H1 (cell line): ENCODE measurements at regions not wholly inside any gene's neighbourhood (a gene's known extent, or its start where the extent isn't known, plus 50 kb on each side); places are given as distances from the start of the nearest gene placed in this dataset.

Experiments
- ASH2L ChIP-seq: fragments of 200-600, 300-600 bp; sonication (generic); IDR thresholded peaks from one replicate; pipeline ENCODE4 v1.7.1; 2017; ENCODE audit warnings: low read length
- EZH2 ChIP-seq: fragments of 200-600 bp; sonication (generic); IDR thresholded peaks from 2 replicates; pipeline ENCODE4 v1.7.1; 2012; ENCODE audit warnings: low read depth, mild to moderate bottlenecking, moderate library complexity, low read length, inconsistent platforms; ENCODE audit not compliant: severe bottlenecking
- KDM4A ChIP-seq: IDR thresholded peaks from one replicate; pipeline ENCODE4 v1.7.1; 2012; ENCODE audit warnings: low read depth, mild to moderate bottlenecking, moderate library complexity, low read length, inconsistent platforms; ENCODE audit not compliant: severe bottlenecking
- KDM5A ChIP-seq: fragments of 200-600 bp; IDR thresholded peaks from 2 replicates; pipeline ENCODE4 v1.7.1; 2012; ENCODE audit warnings: mild to moderate bottlenecking, low read length, inconsistent platforms, mixed read lengths
- MAX ChIP-seq: IDR thresholded peaks from 2 replicates; pipeline ENCODE4 v1.6.1; 2012; ENCODE audit warnings: inconsistent platforms
- SP4 ChIP-seq: IDR thresholded peaks from 2 replicates; pipeline ENCODE4 v1.6.1; 2012; ENCODE audit warnings: low read length, inconsistent platforms

DNA sequence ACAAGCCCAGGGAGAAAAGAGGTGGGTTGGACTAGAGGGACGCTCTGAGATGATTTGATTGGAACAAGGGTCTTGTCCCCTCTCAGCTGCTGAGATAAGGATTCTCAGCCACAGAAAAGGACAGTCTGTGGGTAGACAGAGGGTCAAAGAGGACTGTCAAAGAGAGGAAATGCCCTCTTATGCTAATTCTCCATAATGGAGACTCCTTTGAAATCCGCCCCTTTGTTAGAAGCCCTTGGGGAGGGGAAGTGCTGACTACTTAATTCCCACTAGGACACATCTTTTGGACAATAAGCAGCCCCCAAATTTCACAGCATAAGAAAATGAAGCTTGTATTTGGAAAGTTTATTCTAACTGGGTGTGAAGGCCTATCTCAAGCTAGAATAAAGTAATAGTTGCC, 176.6 kb downstream of the KTN1 start (continued):
- TF ChIP-seq EZH2 (no peak), SP4 (no peak), ASH2L (no peak), KDM5A (no peak), MAX (no peak), KDM4A (no peak)
- TF ChIP-seq, all 59 proteins: peak for 0
